H1 (cell line): ENCODE measurements at regions not wholly inside any gene's neighbourhood (a gene's known extent, or its start where the extent isn't known, plus 50 kb on each side); places are given as distances from the start of the nearest gene placed in this dataset.

ENCODE experiments used
- CTCF ChIA-PET: fragments of 300-600 bp; sonication (Branson Sonifier 250); formaldehyde crosslinking; loops from one replicate; lab custom pipeline; 2021; ENCODE audit not compliant: partially characterized antibody; lab: Charles Lee
- POLR2A ChIA-PET: fragments of 300-600 bp; sonication (Branson Sonifier 250); formaldehyde crosslinking; loops from one replicate; lab custom pipeline; 2021; ENCODE audit warnings: inconsistent platforms; ENCODE audit not compliant: partially characterized antibody; lab: Charles Lee
- DNase-seq, 2 experiments: peaks; one replicate each; pipeline versions ENCODE4 v3.0.0 to v3.0.0-alpha.2; 2010 to 2022; ENCODE audit warnings: low spot score in 2 of 2, low read depth in 1 of 2, mixed read lengths in 1 of 2
- FAIRE-seq: peaks from 2 replicates; lab custom pipeline; 2011; peaks lifted over from hg19 to GRCh38; lab: Jason Lieb, UNC
- H2AFZ ChIP-seq: 2 replicates; pipeline ENCODE4 v1.8.1; 2012; ENCODE audit warnings: low read length, inconsistent platforms
- H2AK5ac ChIP-seq: 2 replicates; pipeline ENCODE4 v1.6.1; 2013; ENCODE audit warnings: low read depth, low read length
- H2BK120ac ChIP-seq: replicated peaks from 2 replicates; pipeline ENCODE3; 2013; ENCODE audit warnings: low read depth, low read length, inconsistent platforms
- H2BK12ac ChIP-seq: 2 replicates; pipeline ENCODE4 v1.6.1; 2013; ENCODE audit warnings: low read depth, low read length
- H2BK15ac ChIP-seq: 2 replicates; pipeline ENCODE4 v1.6.1; 2013; ENCODE audit warnings: low read length
- H2BK20ac ChIP-seq: 2 replicates; pipeline ENCODE4 v1.6.1; 2013; ENCODE audit warnings: low read length
- H2BK5ac ChIP-seq: 2 replicates; pipeline ENCODE4 v1.6.1; 2013; ENCODE audit warnings: low read depth, low read length
- H3K14ac ChIP-seq: 2 replicates; pipeline ENCODE4 v1.6.1; 2013; ENCODE audit warnings: inconsistent platforms; ENCODE audit not compliant: insufficient read length
- H3K18ac ChIP-seq: 2 replicates; pipeline ENCODE4 v1.6.1; 2013; ENCODE audit warnings: low read length; ENCODE audit errors: extremely low read depth
- H3K23ac ChIP-seq: 2 replicates; pipeline ENCODE4 v1.6.1; 2013; ENCODE audit warnings: inconsistent platforms; ENCODE audit not compliant: insufficient read length
- H3K23me2 ChIP-seq: 2 replicates; pipeline ENCODE4 v1.6.1; 2013; ENCODE audit warnings: low read depth, low read length
- H3K27ac ChIP-seq: 2 replicates; pipeline ENCODE4 v1.6.1; 2011; ENCODE audit warnings: low read depth, low read length, inconsistent platforms
- H3K27me3 ChIP-seq, 4 experiments: replicated peaks in 1 of 4; 1 replicate in 1 of 4; 2 replicates in 3 of 4; pipeline versions ENCODE4 v1.6.1 to v1.8.1; 2011 to 2013; ENCODE audit warnings: low read length in 3 of 4, mild to moderate bottlenecking in 3 of 4, inconsistent platforms in 2 of 4, mixed read lengths in 2 of 4, moderate library complexity in 1 of 4; ENCODE audit not compliant: control insufficient read depth in 3 of 4, insufficient read depth in 3 of 4; ENCODE audit errors: extremely low read depth in 1 of 4
- H3K36me3 ChIP-seq, 4 experiments: 2 replicates each; pipeline versions ENCODE4 v1.6.1 to v1.8.1; 2011 to 2013; ENCODE audit warnings: mild to moderate bottlenecking in 4 of 4, low read length in 3 of 4, moderate library complexity in 2 of 4, control low read depth in 1 of 4, inconsistent platforms in 1 of 4; ENCODE audit not compliant: insufficient read depth in 4 of 4, control insufficient read depth in 2 of 4
- H3K4ac ChIP-seq: replicated peaks from 2 replicates; pipeline ENCODE3; 2013; ENCODE audit warnings: low read length, low read depth, mixed read lengths, inconsistent platforms; ENCODE audit not compliant: insufficient read length
- H3K4me1 ChIP-seq, 4 experiments: replicated peaks in 1 of 4; 1 replicate in 1 of 4; 2 replicates in 3 of 4; pipeline versions ENCODE4 v1.6.1 to v1.8.1; 2011 to 2013; ENCODE audit warnings: low read length in 3 of 4, inconsistent platforms in 2 of 4, mixed read lengths in 1 of 4; ENCODE audit not compliant: insufficient read depth in 4 of 4, control insufficient read depth in 3 of 4
- H3K4me2 ChIP-seq, 2 experiments: 2 replicates each; pipeline versions ENCODE4 v1.6.1 to v1.8.1; 2011 to 2013; ENCODE audit warnings: low read depth in 2 of 2, low read length in 2 of 2, control low read depth in 1 of 2, inconsistent platforms in 1 of 2, mild to moderate bottlenecking in 1 of 2; ENCODE audit not compliant: insufficient read depth in 1 of 2
- H3K4me3 ChIP-seq, 4 experiments: fragments of 200-600, 300-600 bp in 1 of 4; sonication (generic), shearing (Covaris generic), sonication (Bioruptor Twin) in 1 of 4; 2 replicates each; pipeline versions ENCODE4 v1.5.1 to v1.8.1; 2011 to 2016; ENCODE audit warnings: low read length in 4 of 4, low read depth in 3 of 4, control low read depth in 2 of 4, inconsistent platforms in 2 of 4, mild to moderate bottlenecking in 2 of 4, mixed read lengths in 1 of 4, moderate library complexity in 1 of 4; ENCODE audit not compliant: insufficient read depth in 2 of 4; ENCODE audit errors: extremely low read depth in 1 of 4
- H3K56ac ChIP-seq: replicated peaks from 2 replicates; pipeline ENCODE3; 2013; ENCODE audit warnings: low read depth, mild to moderate bottlenecking, mixed read lengths, low read length, inconsistent platforms; ENCODE audit not compliant: insufficient read length
- H3K79me1 ChIP-seq: 2 replicates; pipeline ENCODE4 v1.6.1; 2013; ENCODE audit warnings: low read depth, low read length, control low read depth
- H3K79me2 ChIP-seq, 2 experiments: 2 replicates each; pipeline versions ENCODE4 v1.6.1 to v1.8.1; 2012 to 2013; ENCODE audit warnings: low read length in 2 of 2, mild to moderate bottlenecking in 2 of 2, inconsistent platforms in 1 of 2; ENCODE audit not compliant: insufficient read depth in 2 of 2, control insufficient read depth in 1 of 2
- H3K9ac ChIP-seq, 4 experiments: replicated peaks in 1 of 4; 1 replicate in 1 of 4; 2 replicates in 3 of 4; pipeline versions ENCODE4 v1.6.1 to v1.8.1; 2011 to 2013; ENCODE audit warnings: low read depth in 3 of 4, low read length in 3 of 4, control low read depth in 2 of 4, mild to moderate bottlenecking in 2 of 4, moderate library complexity in 2 of 4, inconsistent platforms in 1 of 4; ENCODE audit errors: extremely low read depth in 1 of 4
- H3K9me3 ChIP-seq, 2 experiments: 2 replicates each; pipeline versions ENCODE4 v1.6.1 to v1.8.1; 2012 to 2013; ENCODE audit warnings: mild to moderate bottlenecking in 2 of 2, moderate library complexity in 2 of 2, control low read depth in 1 of 2, inconsistent platforms in 1 of 2, low read depth in 1 of 2, low read length in 1 of 2, mixed read lengths in 1 of 2; ENCODE audit not compliant: insufficient read depth in 2 of 2
- H4K20me1 ChIP-seq, 2 experiments: replicated peaks in 1 of 2; 2 replicates each; pipeline versions ENCODE3 to v1.8.1; 2011 to 2013; ENCODE audit warnings: inconsistent platforms in 2 of 2, low read length in 2 of 2, mild to moderate bottlenecking in 1 of 2; ENCODE audit not compliant: insufficient read depth in 2 of 2, control insufficient read depth in 1 of 2
- H4K5ac ChIP-seq: 2 replicates; pipeline ENCODE4 v1.6.1; 2013; ENCODE audit warnings: low read length, low read depth, mixed read lengths, inconsistent platforms; ENCODE audit not compliant: insufficient read length
- H4K8ac ChIP-seq: 2 replicates; pipeline ENCODE4 v1.8.0; 2013; ENCODE audit warnings: mild to moderate bottlenecking, moderate library complexity, low read length, inconsistent platforms; ENCODE audit not compliant: insufficient read depth; ENCODE audit errors: extremely low read depth
- H4K91ac ChIP-seq: replicated peaks from 2 replicates; pipeline ENCODE3; 2013; ENCODE audit warnings: low read length, mixed read lengths, inconsistent platforms; ENCODE audit not compliant: insufficient read length
- ATF2 ChIP-seq: IDR thresholded peaks from 2 replicates; pipeline ENCODE4 v1.6.1; 2012; ENCODE audit warnings: low read length, inconsistent platforms
- CEBPB ChIP-seq: IDR thresholded peaks from 2 replicates; pipeline ENCODE4 v1.6.1; 2012; ENCODE audit warnings: low read depth, low read length
- FOSL1 ChIP-seq: IDR thresholded peaks from 2 replicates; pipeline ENCODE4 v1.6.1; 2011; ENCODE audit warnings: mild to moderate bottlenecking, low read depth, low read length, moderate library complexity; ENCODE audit not compliant: insufficient read depth
- POLR2A ChIP-seq, 2 experiments: IDR thresholded peaks; 1 replicate in 1 of 2; 2 replicates in 1 of 2; pipeline ENCODE4 v1.6.1; 2011; ENCODE audit warnings: low read depth in 2 of 2, low read length in 2 of 2, mild to moderate bottlenecking in 2 of 2; ENCODE audit errors: control extremely low read depth in 1 of 2
- RAD21 ChIP-seq, 2 experiments: IDR thresholded peaks in 1 of 2; conservative IDR thresholded peaks in 1 of 2; 2 replicates each; pipeline ENCODE4 v1.6.1; 2011; ENCODE audit warnings: low read depth in 2 of 2, low read length in 2 of 2, improper control_type of control experiment in 1 of 2, inconsistent platforms in 1 of 2, mild to moderate bottlenecking in 1 of 2, moderate library complexity in 1 of 2
- RNF2 ChIP-seq: fragments of 200-900, 300-1000 bp; sonication (generic); IDR thresholded peaks from 2 replicates; pipeline ENCODE4 v1.7.1; 2016; ENCODE audit warnings: borderline replicate concordance, low read depth, mild to moderate bottlenecking, antibody characterized with exemption, low read length; ENCODE audit not compliant: poor library complexity, severe bottlenecking; ENCODE audit errors: missing control alignments
- USF2 ChIP-seq: IDR thresholded peaks from 2 replicates; pipeline ENCODE4 v1.6.1; 2011; ENCODE audit warnings: low read length, improper control_type of control experiment
- WGBS, 2 experiments: shearing (Covaris generic) in 1 of 2; methylation state at CpG; one replicate each; pipeline versions ENCODE4 v1.1.6 to v1.1.7; 2013 to 2015; ENCODE audit warnings: low lambda C conversion rate in 2 of 2, mixed read lengths in 2 of 2, inconsistent platforms in 1 of 2, low coverage in 1 of 2, missing lambda C conversion rate in 1 of 2; ENCODE audit not compliant: insufficient replicate concordance in 2 of 2, insufficient coverage in 1 of 2, insufficient read length in 1 of 2; ENCODE audit errors: extremely low coverage in 1 of 2, missing lambda C conversion rate in 1 of 2; 5-methylcytosine and 5-hydroxymethylcytosine counted together

GRCh38 chr4:66955784-66956183, 589.5 kb downstream of the CENPC start:
- FAIRE-seq (no peak), DNase-seq (no peak)
- no peak for TF ChIP-seq RAD21 (IDR thresholded peaks at IDR 0.05 in 1 of 2, conservative IDR thresholded peaks at IDR 0.05 in 1 of 2; ENCODE audit: low read depth in 2 of 2, low read length in 2 of 2)
- no peak for TF ChIP-seq USF2
- TF ChIP-seq RNF2 = no peak
- TF ChIP-seq FOSL1 = no peak
- TF ChIP-seq POLR2A (IDR thresholded peaks at IDR 0.05; ENCODE audit: control extremely low read depth in 1 of 2, low read depth in 2 of 2, low read length in 2 of 2) = no peak
- TF ChIP-seq ATF2 = no peak
- no peak for TF ChIP-seq CEBPB
- Histone ChIP-seq H3K56ac (no peak overlapping the region), H3K4me2 (no peak overlapping the region), H2AFZ (no peak overlapping the region), H3K27ac (no peak overlapping the region), H3K14ac (no peak overlapping the region), H3K4me1 (no peaks in the 10 kb centered on the region), H2BK20ac (no peak overlapping the region), H4K5ac (no peak overlapping the region), H2BK5ac (no peak overlapping the region), H2AK5ac (no peak overlapping the region), H3K9me3 (no peaks in the 10 kb centered on the region), H2BK12ac (no peak overlapping the region), H3K27me3 (no peaks in the 10 kb centered on the region), H3K23ac (no peak overlapping the region), H3K79me1 (no peaks in the 10 kb centered on the region), H3K79me2 (no peaks in the 10 kb centered on the region), H4K91ac (no peak overlapping the region), H4K20me1 (no peaks in the 10 kb centered on the region), H3K9ac (no peak overlapping the region), H2BK120ac (no peak overlapping the region), H3K36me3 (no peaks in the 10 kb centered on the region), H3K4me3 (no peak overlapping the region), H3K4ac (no peak overlapping the region), H4K8ac (no peak overlapping the region), H2BK15ac (no peak overlapping the region), H3K23me2 (0 out of 2 replicates have a peak, but pooled peaks cover 2% of the 10 kb centered on the region), H3K18ac (no peak overlapping the region)
- WGBS, 2 experiments = 93% methylated on average over 3 of the region's 3 CpGs; no CpG with 5 or more reads in 1 of the 2 experiments
- ChIA-PET POLR2A (no interaction called here), CTCF (no interaction called here)
